Omental fat pad (tissue), 3 donors: ENCODE measurements at regions not wholly inside any gene's neighbourhood (a gene's known extent, or its start where the extent isn't known, plus 50 kb on each side); places are given as distances from the start of the nearest gene placed in this dataset.

ENCODE experiments used
- ATAC-seq: fragments of 150-250 bp; one replicate; pipeline ENCODE4 v1.9.1; 2016; ENCODE audit warnings: mild to moderate bottlenecking, moderate library complexity; ENCODE audit not compliant: low FRiP score
- DNase-seq: peaks from one replicate; pipeline ENCODE4 v3.0.0-alpha.2; 2019; ENCODE audit warnings: low spot score
- TF ChIP-seq, protein P1 (sequence below), 3 donors: fragments of 450-650 bp; IDR thresholded peaks; one replicate each; pipeline ENCODE4 v1.5.1; 2016 to 2017; ENCODE audit warnings: antibody characterized with exemption in 3 of 3, mild to moderate bottlenecking in 3 of 3, moderate library complexity in 2 of 3

DNA sequence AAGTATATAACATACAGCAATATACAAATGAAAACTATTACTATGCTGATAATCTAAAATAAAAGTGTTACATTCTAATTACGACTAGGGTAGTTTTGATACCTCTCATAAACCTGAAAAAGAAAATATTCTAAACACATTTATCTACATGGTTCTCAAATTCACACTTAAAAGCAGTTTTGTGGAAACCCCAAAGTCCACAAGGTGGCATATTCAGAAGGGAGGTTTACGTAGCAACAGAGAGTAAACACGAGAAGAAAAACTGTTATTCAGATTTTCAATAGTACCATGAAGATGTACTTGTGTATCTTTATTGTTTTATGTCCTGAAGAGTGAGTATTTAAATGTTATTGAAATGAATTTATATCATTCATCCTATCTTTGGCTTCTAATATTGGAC, 275.9 kb upstream of the KLHL1 start:
- TF ChIP-seq, protein P1, sequence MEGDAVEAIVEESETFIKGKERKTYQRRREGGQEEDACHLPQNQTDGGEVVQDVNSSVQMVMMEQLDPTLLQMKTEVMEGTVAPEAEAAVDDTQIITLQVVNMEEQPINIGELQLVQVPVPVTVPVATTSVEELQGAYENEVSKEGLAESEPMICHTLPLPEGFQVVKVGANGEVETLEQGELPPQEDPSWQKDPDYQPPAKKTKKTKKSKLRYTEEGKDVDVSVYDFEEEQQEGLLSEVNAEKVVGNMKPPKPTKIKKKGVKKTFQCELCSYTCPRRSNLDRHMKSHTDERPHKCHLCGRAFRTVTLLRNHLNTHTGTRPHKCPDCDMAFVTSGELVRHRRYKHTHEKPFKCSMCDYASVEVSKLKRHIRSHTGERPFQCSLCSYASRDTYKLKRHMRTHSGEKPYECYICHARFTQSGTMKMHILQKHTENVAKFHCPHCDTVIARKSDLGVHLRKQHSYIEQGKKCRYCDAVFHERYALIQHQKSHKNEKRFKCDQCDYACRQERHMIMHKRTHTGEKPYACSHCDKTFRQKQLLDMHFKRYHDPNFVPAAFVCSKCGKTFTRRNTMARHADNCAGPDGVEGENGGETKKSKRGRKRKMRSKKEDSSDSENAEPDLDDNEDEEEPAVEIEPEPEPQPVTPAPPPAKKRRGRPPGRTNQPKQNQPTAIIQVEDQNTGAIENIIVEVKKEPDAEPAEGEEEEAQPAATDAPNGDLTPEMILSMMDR (IDR thresholded peaks at IDR 0.05): no peak
- no peak for DNase-seq
- no peak for ATAC-seq

DNA sequence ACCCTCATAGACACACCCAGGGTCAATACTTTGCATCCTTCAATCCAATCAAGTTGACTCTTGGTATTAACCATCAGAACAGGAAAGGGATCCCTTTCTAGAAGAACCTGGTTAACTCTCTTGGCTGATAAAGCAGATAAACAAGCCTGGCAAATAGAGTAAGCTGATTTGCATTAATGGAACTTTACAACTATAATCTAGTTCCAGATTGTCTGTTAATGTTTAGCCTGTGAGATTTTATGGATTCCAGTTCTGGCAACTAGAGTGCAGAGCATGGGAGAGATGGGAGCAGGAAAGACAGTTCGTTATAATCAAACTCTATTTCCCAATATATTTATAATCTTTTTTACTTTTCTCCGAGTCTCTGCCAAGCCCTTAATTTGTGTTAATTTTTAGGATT, 272.6 kb upstream of the KLHL1 start:
- ATAC-seq: no peak

DNA sequence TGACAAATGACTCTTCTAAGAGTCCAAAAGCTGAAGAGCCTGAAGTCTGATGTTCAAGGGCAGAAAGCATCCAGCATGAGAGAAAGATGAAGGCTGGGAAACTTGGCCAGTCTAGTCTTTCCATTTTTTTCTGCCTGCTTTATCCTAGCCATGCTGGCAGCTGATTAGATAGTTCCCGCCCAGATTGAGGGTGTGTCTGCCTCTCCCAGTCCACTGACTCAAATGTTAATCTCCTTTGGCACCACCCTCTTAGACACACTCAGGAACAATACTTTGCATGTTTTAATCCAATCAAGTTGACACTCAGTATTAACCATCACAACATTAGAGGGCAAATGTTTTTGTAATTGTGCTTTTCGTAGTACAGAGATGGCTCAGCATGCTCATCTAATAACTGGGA, 267.5 kb upstream of the KLHL1 start:
- TF ChIP-seq, protein P1 (IDR thresholded peaks at IDR 0.05): no peak
- no peak for ATAC-seq
- DNase-seq: no peak

More for the DNA sequence above, 272.6 kb upstream of the KLHL1 start:
- no peak for DNase-seq
- TF ChIP-seq, protein P1 (IDR thresholded peaks at IDR 0.05): no peak

DNA sequence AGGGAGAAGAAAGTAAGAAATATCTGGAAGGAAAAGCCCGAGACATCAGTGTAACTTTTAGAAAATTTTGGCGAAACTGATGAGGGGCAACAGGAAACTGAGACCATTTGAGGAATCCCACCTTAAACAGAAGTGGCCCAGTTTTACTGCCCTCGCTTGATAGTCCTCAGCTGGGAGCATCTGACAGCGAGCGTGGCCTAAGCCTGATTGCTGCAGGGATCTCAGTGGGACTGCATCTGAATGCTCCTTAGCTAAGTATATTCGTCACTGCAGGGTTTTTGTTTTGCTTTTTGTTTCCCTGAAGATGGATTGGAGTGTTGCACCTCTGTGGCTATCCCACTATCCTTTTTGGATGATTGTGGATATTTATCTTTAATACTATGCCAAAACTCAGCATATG, 262.7 kb upstream of the KLHL1 start:
- ATAC-seq (no peak), DNase-seq (no peak)
- TF ChIP-seq, protein P1 (IDR thresholded peaks at IDR 0.05): no peak

DNA sequence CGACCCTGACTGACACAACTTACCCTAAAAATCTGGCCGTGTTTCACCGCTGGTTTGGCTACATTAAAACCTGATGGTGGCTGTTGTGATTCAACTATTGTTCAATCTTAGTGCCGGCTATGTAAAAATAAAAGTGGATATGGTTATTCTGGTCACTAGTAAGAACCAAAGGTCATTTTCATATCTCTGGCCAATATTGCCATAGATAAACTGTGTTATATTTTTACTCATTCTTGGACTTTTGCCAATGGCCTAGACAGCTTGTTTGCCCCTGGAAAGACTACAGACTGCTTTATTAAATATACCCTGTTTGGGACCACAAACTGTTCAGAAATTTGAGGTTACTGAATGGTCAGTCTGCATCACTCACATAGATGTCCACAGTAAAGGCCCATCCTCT, 258.5 kb upstream of the KLHL1 start:
- no peak for DNase-seq
- no peak for ATAC-seq
- TF ChIP-seq, protein P1 (IDR thresholded peaks at IDR 0.05): no peak

DNA sequence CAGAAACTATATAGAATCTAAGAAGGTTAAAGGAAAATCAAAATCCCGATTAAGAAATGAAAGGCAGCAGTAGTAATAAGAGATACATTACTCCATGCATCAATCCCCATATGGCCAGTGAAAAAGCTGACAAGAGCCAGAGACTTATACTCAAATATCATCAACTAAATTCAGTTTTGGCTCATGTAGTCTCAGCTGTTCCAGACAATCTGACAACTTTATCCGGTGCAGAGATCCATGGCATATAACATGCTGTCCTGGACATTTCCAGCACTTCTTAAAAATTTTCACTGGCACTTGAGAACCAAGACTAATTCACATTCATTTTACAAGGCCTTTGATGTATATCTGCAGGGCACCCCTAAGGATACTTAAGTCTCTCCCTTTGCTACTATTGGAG, 255.7 kb upstream of the KLHL1 start:
- DNase-seq (no peak), ATAC-seq (no peak)
- TF ChIP-seq, protein P1 (IDR thresholded peaks at IDR 0.05): no peak

DNA sequence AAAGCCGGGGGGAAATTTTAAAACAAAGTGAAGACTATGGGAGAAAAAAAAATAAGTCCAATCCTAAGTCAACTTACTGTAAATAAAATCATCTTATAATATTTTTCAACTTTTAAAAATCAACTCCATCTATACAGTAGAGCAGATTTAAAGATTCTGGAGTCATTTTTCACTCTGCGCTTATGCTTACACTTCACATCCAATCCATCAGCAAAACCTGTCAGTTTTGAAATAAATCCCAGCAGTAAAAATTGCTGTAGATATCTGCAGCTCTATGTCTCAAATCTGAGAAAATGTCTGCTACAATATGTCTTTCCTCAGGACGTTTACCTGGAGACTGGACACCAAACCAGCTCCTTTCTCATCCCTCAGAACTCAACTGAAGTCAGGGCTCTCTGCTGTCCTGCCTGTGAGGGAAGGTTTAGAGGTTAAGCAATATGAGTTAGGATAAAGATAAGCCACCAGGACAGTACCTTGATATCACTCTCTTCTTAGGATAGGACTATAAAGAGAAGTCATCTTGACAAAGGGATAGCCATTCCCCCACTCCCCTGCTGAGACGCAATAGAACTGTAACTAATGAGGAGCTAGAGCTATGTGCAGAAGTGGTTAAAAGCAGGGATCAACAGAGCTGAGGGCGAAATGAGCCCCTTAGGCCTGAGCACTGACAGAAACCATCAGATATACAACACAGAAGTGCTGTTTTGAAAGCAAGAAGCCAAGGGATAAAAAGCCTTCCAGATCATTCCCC, 254.7 kb upstream of the KLHL1 start:
- ATAC-seq (no peak), DNase-seq (no peak)
- TF ChIP-seq, protein P1 (IDR thresholded peaks at IDR 0.05): no peak
